ENCODE measurements at regions not wholly inside any gene's neighbourhood (a gene's known extent, or its start where the extent isn't known, plus 50 kb on each side); places are given as distances from the start of the nearest gene placed in this dataset.

- no peak overlapping the region for H3K4me3 ChIP-seq (ENCODE audit: low read depth, low read length)
- DNase-seq (ENCODE audit: low read depth): no peak
- TF ChIP-seq CTCF (conservative IDR thresholded peaks at IDR 0.05; ENCODE audit: low read depth, low read length): no peak
Observed at GRCh38 chr2:128737546-128737826, 418.8 kb upstream of the HS6ST1 start.

- TF ChIP-seq CTCF (conservative IDR thresholded peaks at IDR 0.05; ENCODE audit: low read depth, low read length): no peak
- DNase-seq (ENCODE audit: low read depth): no peak
- H3K4me3 ChIP-seq (ENCODE audit: low read depth, low read length): no peak overlapping the region
Observed at GRCh38 chr2:128738446-128739110, 419.9 kb upstream of the HS6ST1 start.

- DNase-seq (ENCODE audit: low read depth): no peak
- TF ChIP-seq CTCF (conservative IDR thresholded peaks at IDR 0.05; ENCODE audit: low read depth, low read length): no peak
- H3K4me3 ChIP-seq (ENCODE audit: low read depth, low read length): no peak overlapping the region
Observed at GRCh38 chr2:128742467-128742866, 423.8 kb upstream of the HS6ST1 start.

- TF ChIP-seq CTCF (conservative IDR thresholded peaks at IDR 0.05; ENCODE audit: low read depth, low read length): no peak
- H3K4me3 ChIP-seq (ENCODE audit: low read depth, low read length): no peak overlapping the region
- no peak for DNase-seq (ENCODE audit: low read depth)
Observed at GRCh38 chr2:128745946-128746345, 427.3 kb upstream of the HS6ST1 start.

GRCh38 chr2:128746356-128746755, 427.7 kb upstream of the HS6ST1 start:
- DNase-seq (ENCODE audit: low read depth): no peak
- TF ChIP-seq CTCF (conservative IDR thresholded peaks at IDR 0.05; ENCODE audit: low read depth, low read length): no peak
- H3K4me3 ChIP-seq (ENCODE audit: low read depth, low read length): no peak overlapping the region

GRCh38 chr2:128748336-128748735, 429.7 kb upstream of the HS6ST1 start:
- no peak for TF ChIP-seq CTCF (conservative IDR thresholded peaks at IDR 0.05; ENCODE audit: low read depth, low read length)
- no peak overlapping the region for H3K4me3 ChIP-seq (ENCODE audit: low read depth, low read length)
- DNase-seq (ENCODE audit: low read depth): no peak

GRCh38 chr2:128748835-128749605, 430.4 kb upstream of the HS6ST1 start:
- H3K4me3 ChIP-seq (ENCODE audit: low read depth, low read length): no peak overlapping the region
- no peak for TF ChIP-seq CTCF (conservative IDR thresholded peaks at IDR 0.05; ENCODE audit: low read depth, low read length)
- DNase-seq (ENCODE audit: low read depth): no peak
